Uterus (tissue), 3 donors: ENCODE measurements at regions not wholly inside any gene's neighbourhood (a gene's known extent, or its start where the extent isn't known, plus 50 kb on each side); places are given as distances from the start of the nearest gene placed in this dataset.

Experiments used
- DNase-seq, 2 donors: peaks; one replicate each; pipeline ENCODE4 v3.0.0-alpha.2; 2019 to 2020
- H3K27ac ChIP-seq, 2 donors: fragments of 200-600 bp; sonication (generic); 1 replicate in 1 of 2; 2 replicates in 1 of 2; pipeline ENCODE4 v1.5.1; 2016 to 2018
- H3K27me3 ChIP-seq, 2 donors: fragments of 200-600 bp; sonication (generic); one replicate each; pipeline ENCODE4 v1.5.1; 2018 to 2019; ENCODE audit warnings: control low read depth in 1 of 2
- H3K36me3 ChIP-seq, 2 donors: fragments of 200-600 bp; sonication (generic); one replicate each; pipeline ENCODE4 v1.5.1; 2019; ENCODE audit warnings: control low read depth in 1 of 2
- H3K4me1 ChIP-seq, 2 donors: fragments of 200-600 bp; sonication (generic); one replicate each; pipeline ENCODE4 v1.5.1; 2018 to 2019; ENCODE audit warnings: control low read depth in 1 of 2
- H3K4me3 ChIP-seq, 2 donors: fragments of 200-600 bp; sonication (generic); 1 replicate in 1 of 2; 2 replicates in 1 of 2; pipeline ENCODE4 v1.5.1; 2018 to 2019; ENCODE audit warnings: mild to moderate bottlenecking in 1 of 2
- H3K9me3 ChIP-seq, 2 donors: fragments of 200-600 bp; sonication (generic); one replicate each; pipeline ENCODE4 v1.5.1; 2019; ENCODE audit warnings: control low read depth in 1 of 2
- POLR2A ChIP-seq, 2 donors: fragments of 450-650 bp; IDR thresholded peaks; one replicate each; pipeline ENCODE4 v1.6.1; 2016; ENCODE audit warnings: antibody characterized with exemption in 2 of 2, mild to moderate bottlenecking in 1 of 2, moderate library complexity in 1 of 2
- intact Hi-C: fragments of 100-400 bp; cut with DNase I; formaldehyde crosslinking; loops from one replicate; pipeline ENCODE4 v1.15.1; 2023; ENCODE audit warnings: low total_unique reads
- TF ChIP-seq, protein P1 (sequence below), 4 experiments: fragments of 200-600 bp in 2 of 4; fragments of 450-650 bp in 2 of 4; sonication (generic) in 2 of 4; IDR thresholded peaks; one replicate each; pipeline ENCODE4 v1.5.1; 2016 to 2019; ENCODE audit warnings: antibody characterized with exemption in 4 of 4, mild to moderate bottlenecking in 2 of 4, moderate library complexity in 1 of 4
- donor health status: DM: yes; HTN: yes; CAD: no.

- TF ChIP-seq, protein P1, sequence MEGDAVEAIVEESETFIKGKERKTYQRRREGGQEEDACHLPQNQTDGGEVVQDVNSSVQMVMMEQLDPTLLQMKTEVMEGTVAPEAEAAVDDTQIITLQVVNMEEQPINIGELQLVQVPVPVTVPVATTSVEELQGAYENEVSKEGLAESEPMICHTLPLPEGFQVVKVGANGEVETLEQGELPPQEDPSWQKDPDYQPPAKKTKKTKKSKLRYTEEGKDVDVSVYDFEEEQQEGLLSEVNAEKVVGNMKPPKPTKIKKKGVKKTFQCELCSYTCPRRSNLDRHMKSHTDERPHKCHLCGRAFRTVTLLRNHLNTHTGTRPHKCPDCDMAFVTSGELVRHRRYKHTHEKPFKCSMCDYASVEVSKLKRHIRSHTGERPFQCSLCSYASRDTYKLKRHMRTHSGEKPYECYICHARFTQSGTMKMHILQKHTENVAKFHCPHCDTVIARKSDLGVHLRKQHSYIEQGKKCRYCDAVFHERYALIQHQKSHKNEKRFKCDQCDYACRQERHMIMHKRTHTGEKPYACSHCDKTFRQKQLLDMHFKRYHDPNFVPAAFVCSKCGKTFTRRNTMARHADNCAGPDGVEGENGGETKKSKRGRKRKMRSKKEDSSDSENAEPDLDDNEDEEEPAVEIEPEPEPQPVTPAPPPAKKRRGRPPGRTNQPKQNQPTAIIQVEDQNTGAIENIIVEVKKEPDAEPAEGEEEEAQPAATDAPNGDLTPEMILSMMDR (IDR thresholded peaks at IDR 0.05), result no peak
- TF ChIP-seq POLR2A (IDR thresholded peaks at IDR 0.05), result no peak
- H3K4me1 ChIP-seq, result peaks cover 5 to 9% of the 10 kb centered on the region in 2 donors
- DNase-seq, result no peak
- H3K27me3 ChIP-seq, result no peaks in the 10 kb centered on the region
- H3K9me3 ChIP-seq, result no peaks in the 10 kb centered on the region
- H3K27ac ChIP-seq, result no peak overlapping the region
- intact Hi-C loops, result no loop called here
- no peaks in the 10 kb centered on the region for H3K36me3 ChIP-seq
- H3K4me3 ChIP-seq, result no peak overlapping the region
These were observed 60.6 kb upstream of the CD44 start for GRCh38 chr11:35078470-35078735.

GRCh38 chr11:35079611-35080010, 59.4 kb upstream of the CD44 start:
- Histone ChIP-seq H3K4me3 (no peak overlapping the region), H3K36me3 (no peaks in the 10 kb centered on the region), H3K27ac (no peak overlapping the region), H3K9me3 (no peaks in the 10 kb centered on the region), H3K4me1 (peaks cover 9 to 11% of the 10 kb centered on the region in 2 donors), H3K27me3 (no peaks in the 10 kb centered on the region)
- no peak for TF ChIP-seq POLR2A (IDR thresholded peaks at IDR 0.05)
- TF ChIP-seq, protein P1 (IDR thresholded peaks at IDR 0.05), result no peak
- no peak for DNase-seq
- intact Hi-C loops, result no loop called here

DNA sequence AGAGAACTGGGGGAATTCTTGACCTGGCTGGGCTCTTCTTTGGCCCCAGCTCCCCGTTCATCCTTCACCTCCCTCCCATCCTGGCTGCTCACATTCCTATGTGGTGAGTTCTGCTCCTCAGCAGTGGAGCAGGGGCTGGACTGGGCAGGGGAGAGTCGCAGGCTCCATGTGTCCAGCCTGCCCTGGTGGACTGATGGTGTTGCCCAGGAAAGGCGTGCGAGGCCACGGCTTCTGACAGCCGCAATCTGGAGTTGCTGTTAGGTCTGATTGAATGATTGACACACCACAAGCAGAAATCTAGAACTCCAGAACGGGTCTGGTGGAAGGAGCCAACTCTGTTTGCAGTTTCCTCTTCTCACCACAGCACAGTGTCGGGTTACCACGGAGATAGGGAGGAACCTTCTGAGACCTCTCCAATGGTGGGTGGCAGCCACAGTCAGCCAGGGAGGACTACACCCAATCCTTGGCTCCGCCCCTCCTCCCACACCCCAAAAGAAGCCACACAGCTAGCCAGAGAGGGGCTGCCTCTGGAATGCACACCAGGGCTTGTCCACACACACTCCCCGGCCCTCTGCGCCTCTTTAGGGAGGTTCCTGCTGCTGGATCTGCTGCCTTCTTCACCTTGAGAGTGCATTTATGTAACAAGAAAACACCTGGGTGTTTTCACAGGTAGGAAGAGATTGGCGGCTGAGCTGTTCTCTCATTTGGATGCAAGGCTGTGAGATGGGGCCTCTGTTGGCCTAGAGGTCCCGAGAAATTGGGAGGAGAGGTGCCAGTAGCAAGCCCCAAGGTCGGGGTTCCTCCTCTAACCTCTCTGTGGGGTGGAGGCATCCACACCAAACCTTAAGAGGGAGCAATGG, 56.4 kb upstream of the CD44 start:
- Histone ChIP-seq H3K36me3 (no peaks in the 10 kb centered on the region), H3K4me3 (no peak overlapping the region), H3K4me1 (peaks cover 11 to 12% of the 10 kb centered on the region in 2 donors), H3K27me3 (no peaks in the 10 kb centered on the region), H3K27ac (peak overlapping the region; percentile 82 to 85), H3K9me3 (no peaks in the 10 kb centered on the region)
- peak; percentile 60 to 66 for DNase-seq
- intact Hi-C loops, result no loop called here
- TF ChIP-seq, protein P1 (IDR thresholded peaks at IDR 0.05), result no peak

GRCh38 chr11:35083181-35083430, 55.9 kb upstream of the CD44 start:
- Histone ChIP-seq H3K4me1 (peaks cover 11 to 13% of the 10 kb centered on the region in 2 donors), H3K27ac (peak overlapping the region; percentile 82 to 85), H3K36me3 (no peaks in the 10 kb centered on the region), H3K9me3 (no peaks in the 10 kb centered on the region), H3K4me3 (no peak overlapping the region), H3K27me3 (no peaks in the 10 kb centered on the region)
- TF ChIP-seq, protein P1 (IDR thresholded peaks at IDR 0.05), result no peak
- TF ChIP-seq POLR2A (IDR thresholded peaks at IDR 0.05), result no peak
- no peak for DNase-seq
- intact Hi-C loops, result no loop called here

DNA sequence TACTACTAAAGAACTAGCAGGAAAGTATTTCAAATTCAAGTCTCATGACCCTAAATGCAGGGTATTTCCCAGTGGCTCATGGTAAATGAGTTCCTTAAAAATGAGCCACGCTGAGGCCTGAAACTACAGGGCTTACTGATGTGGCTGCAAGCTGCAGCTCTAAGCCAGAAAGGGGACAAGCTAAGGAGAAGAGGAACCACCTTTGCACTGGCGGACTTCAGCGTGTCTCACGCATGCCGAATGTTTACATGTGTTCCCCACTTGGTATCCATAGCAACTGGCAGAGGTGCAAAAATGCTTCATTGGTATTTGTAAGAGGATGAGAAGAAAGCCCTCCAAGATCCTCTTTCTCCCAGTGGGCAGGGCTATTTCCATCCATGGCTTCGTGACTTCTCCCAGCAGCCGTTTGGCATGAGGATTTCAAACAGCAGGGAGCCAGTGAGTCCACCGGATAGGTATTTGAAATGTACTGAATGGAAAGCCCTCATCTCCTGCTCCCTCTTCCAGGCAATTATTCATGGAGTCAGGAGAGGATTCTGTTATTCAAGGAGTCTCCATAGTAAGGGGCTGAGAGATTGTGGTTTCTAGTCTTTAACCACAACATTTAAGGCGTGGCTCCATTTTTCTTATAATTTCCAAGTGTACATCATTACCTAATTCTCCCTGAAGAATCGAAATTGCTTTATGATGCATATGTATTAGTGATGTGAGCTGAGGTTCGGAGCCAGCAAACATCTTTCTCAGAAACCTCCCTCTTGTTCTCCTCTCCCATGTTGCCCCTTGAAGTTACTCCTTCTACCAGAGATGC, 55.3 kb upstream of the CD44 start:
- intact Hi-C loops, result no loop called here
- H3K9me3 ChIP-seq, result no peaks in the 10 kb centered on the region
- no peaks in the 10 kb centered on the region for H3K36me3 ChIP-seq
- peaks cover 11 to 13% of the 10 kb centered on the region in 2 donors for H3K4me1 ChIP-seq
- H3K27ac ChIP-seq, result peak overlapping the region; percentile 82 to 85
- H3K4me3 ChIP-seq, result no peak overlapping the region
- TF ChIP-seq POLR2A (IDR thresholded peaks at IDR 0.05), result no peak
- TF ChIP-seq, protein P1 (IDR thresholded peaks at IDR 0.05), result no peak
- H3K27me3 ChIP-seq, result no peaks in the 10 kb centered on the region
- DNase-seq, result peak; percentile 74 to 89
